ENCODE measurements at regions not wholly inside any gene's neighbourhood (a gene's known extent, or its start where the extent isn't known, plus 50 kb on each side); places are given as distances from the start of the nearest gene placed in this dataset.

DNA sequence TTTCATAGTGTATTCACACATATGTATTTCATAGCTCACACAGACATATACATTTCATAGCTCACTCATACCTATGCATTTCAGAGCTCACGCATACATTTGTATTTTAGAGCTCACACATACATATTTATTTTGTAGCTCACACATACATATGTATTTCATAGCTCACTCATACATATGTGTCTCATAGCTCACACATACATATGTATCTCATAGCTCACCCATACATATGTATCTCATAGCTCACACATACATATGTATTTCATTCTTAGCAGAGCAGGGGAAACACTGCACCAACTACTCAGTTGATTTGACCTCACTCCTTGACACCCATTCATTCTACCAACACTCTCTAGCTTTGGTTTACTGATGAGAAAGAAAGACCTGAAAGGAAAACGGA, 713.6 kb downstream of the QKI start:
- Histone ChIP-seq H3K27ac (no peak overlapping the region), H3K36me3 (no peaks in the 10 kb centered on the region), H3K4me3 (no peak overlapping the region), H3K9me3 (no peaks in the 10 kb centered on the region), H3K4me1 (no peaks in the 10 kb centered on the region), H3K27me3 (no peaks in the 10 kb centered on the region)
- DNase-seq (ENCODE audit: low spot score in 2 of 2): no peak
- TF ChIP-seq POLR2A (IDR thresholded peaks at IDR 0.05): no peak
- TF ChIP-seq EP300 (IDR thresholded peaks at IDR 0.05): no peak
- TF ChIP-seq POLR2AphosphoS5 (IDR thresholded peaks at IDR 0.05): no peak
- no peak for TF ChIP-seq CTCF (IDR thresholded peaks at IDR 0.05)
- WGBS: 95% methylated on average over 2 of the region's 2 CpGs

DNA sequence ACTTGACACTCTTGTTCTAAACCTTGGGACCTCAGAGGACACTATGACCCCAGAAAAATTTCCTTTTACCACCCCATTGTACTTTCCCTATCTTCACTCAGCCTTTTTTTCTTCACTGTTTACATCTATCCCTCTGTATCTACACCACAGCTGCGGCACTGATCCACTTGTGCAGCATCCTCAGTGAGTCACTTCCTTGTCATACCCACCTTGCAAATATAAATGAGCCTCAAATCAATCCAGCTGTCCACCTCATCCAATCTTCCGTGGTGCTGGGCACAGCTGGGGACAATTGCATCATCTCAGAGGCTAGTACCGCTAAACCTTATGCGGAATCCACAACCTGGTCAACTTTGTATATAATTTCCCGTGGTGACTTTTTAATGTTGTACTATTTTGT, 710.5 kb downstream of the QKI start:
- DNase-seq (ENCODE audit: low spot score in 2 of 2): no peak
- Histone ChIP-seq H3K27me3 (no peaks in the 10 kb centered on the region), H3K4me3 (no peak overlapping the region), H3K9me3 (no peaks in the 10 kb centered on the region), H3K36me3 (no peaks in the 10 kb centered on the region), H3K4me1 (no peaks in the 10 kb centered on the region), H3K27ac (no peak overlapping the region)
- 76% methylated on average over 5 of the region's 5 CpGs for WGBS
- TF ChIP-seq POLR2AphosphoS5 (IDR thresholded peaks at IDR 0.05) (no peak), POLR2A (IDR thresholded peaks at IDR 0.05) (no peak), EP300 (IDR thresholded peaks at IDR 0.05) (no peak), CTCF (IDR thresholded peaks at IDR 0.05) (no peak)

GRCh38 chr6:164124473-164124872, 710.0 kb downstream of the QKI start:
- Histone ChIP-seq H3K4me1 (no peaks in the 10 kb centered on the region), H3K9me3 (no peaks in the 10 kb centered on the region)
- WGBS: 99% methylated on average over 5 of the region's 5 CpGs

DNA sequence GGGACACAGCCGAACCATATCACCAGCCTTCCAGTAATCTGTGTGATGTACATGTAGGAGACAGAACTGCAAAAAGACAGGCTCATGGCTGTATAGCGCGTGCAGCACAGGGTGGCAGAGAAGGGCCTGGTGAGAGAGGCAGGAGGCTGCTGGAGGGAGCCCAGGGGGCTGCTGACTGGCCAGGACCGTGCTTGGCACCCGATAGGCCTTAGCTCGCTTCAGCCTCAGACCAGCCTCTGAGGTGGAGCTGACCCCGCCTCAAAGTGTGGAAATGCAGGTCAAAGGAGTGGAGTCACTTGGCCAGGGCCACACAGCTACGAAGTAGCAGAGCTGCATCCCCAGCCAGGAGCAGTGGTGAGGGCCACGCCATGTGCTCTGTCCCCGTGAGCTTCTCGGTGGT, 707.6 kb downstream of the QKI start:
- DNase-seq (ENCODE audit: low spot score in 2 of 2): no peak
- no peaks in the 10 kb centered on the region for H3K4me1 ChIP-seq
- no peaks in the 10 kb centered on the region for H3K9me3 ChIP-seq
- H3K4me3 ChIP-seq: no peak overlapping the region
- H3K27ac ChIP-seq: no peak overlapping the region
- 98% methylated on average over 5 of the region's 11 CpGs for WGBS
- no peaks in the 10 kb centered on the region for H3K36me3 ChIP-seq
- no peak for TF ChIP-seq POLR2A (IDR thresholded peaks at IDR 0.05)
- no peak for TF ChIP-seq POLR2AphosphoS5 (IDR thresholded peaks at IDR 0.05)
- TF ChIP-seq CTCF (IDR thresholded peaks at IDR 0.05): no peak
- TF ChIP-seq EP300 (IDR thresholded peaks at IDR 0.05): no peak
- no peaks in the 10 kb centered on the region for H3K27me3 ChIP-seq

More at GRCh38 chr6:164124473-164124872, 710.0 kb downstream of the QKI start:
- Histone ChIP-seq H3K36me3 (no peaks in the 10 kb centered on the region), H3K27ac (no peak overlapping the region), H3K27me3 (no peaks in the 10 kb centered on the region), H3K4me3 (no peak overlapping the region)
- TF ChIP-seq EP300 (IDR thresholded peaks at IDR 0.05) (no peak), POLR2AphosphoS5 (IDR thresholded peaks at IDR 0.05) (no peak), POLR2A (IDR thresholded peaks at IDR 0.05) (no peak), CTCF (IDR thresholded peaks at IDR 0.05) (no peak)
- no peak for DNase-seq (ENCODE audit: low spot score in 2 of 2)

GRCh38 chr6:164121527-164121926, 707.0 kb downstream of the QKI start:
- H3K27ac ChIP-seq: no peak overlapping the region
- no peaks in the 10 kb centered on the region for H3K9me3 ChIP-seq
- WGBS: 91% methylated on average over 6 of the region's 6 CpGs
- TF ChIP-seq CTCF (IDR thresholded peaks at IDR 0.05) (no peak), POLR2AphosphoS5 (IDR thresholded peaks at IDR 0.05) (no peak), POLR2A (IDR thresholded peaks at IDR 0.05) (no peak), EP300 (IDR thresholded peaks at IDR 0.05) (no peak)
- no peaks in the 10 kb centered on the region for H3K27me3 ChIP-seq
- no peaks in the 10 kb centered on the region for H3K4me1 ChIP-seq
- no peak overlapping the region for H3K4me3 ChIP-seq
- DNase-seq (ENCODE audit: low spot score in 2 of 2): no peak
- no peaks in the 10 kb centered on the region for H3K36me3 ChIP-seq
